ENCODE measurements at regions not wholly inside any gene's neighbourhood (a gene's known extent, or its start where the extent isn't known, plus 50 kb on each side); places are given as distances from the start of the nearest gene placed in this dataset.

GRCh38 chr11:92845805-92846204, 123.6 kb upstream of the MTNR1B start:
- TF ChIP-seq CTCF (IDR thresholded peaks at IDR 0.05; ENCODE audit: borderline replicate concordance, extremely low read depth, low read length, poor library complexity, severe bottlenecking) (no peak), EZH2 (IDR thresholded peaks at IDR 0.05; ENCODE audit: borderline replicate concordance, low read depth, low read length, severe bottlenecking) (no peak)
